ENCODE measurements at regions not wholly inside any gene's neighbourhood (a gene's known extent, or its start where the extent isn't known, plus 50 kb on each side); places are given as distances from the start of the nearest gene placed in this dataset.

DNA sequence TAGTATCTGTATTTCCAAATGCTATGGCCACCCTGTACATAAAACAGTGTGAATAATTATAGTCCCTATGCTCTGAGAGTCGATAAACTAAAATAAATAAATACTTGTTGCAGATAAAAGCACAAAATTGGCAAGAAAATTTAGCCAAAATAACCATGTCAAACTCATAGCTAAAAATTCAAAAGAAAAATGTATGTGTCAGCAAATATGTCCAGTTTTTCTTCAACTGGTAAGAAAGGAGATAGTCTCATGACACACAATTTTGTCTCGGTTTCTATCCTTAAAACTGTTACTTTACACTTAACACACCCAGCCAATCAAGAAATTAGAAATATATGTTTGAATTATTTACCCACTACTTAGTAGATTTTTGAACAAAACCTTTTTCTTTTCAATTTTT is 145.6 kb upstream of the FSCB start:
- Histone ChIP-seq H3K36me3 (ENCODE audit: insufficient read depth, insufficient read length, low read length) (no peaks in the 10 kb centered on the region), H3K4me3 (ENCODE audit: insufficient read length, low read depth) (no peak overlapping the region), H3K9me3 (ENCODE audit: insufficient read depth, low read length) (no peaks in the 10 kb centered on the region), H3K4me1 (ENCODE audit: insufficient read depth, insufficient read length) (no peaks in the 10 kb centered on the region), H3K27me3 (ENCODE audit: insufficient read depth, insufficient read length) (no peaks in the 10 kb centered on the region), H3K9ac (ENCODE audit: insufficient read length, low read depth) (no peak overlapping the region)
- DNase-seq (ENCODE audit: low read depth, low spot score), result no peak
- TF ChIP-seq SUZ12 (IDR thresholded peaks at IDR 0.05; ENCODE audit: extremely low read depth, insufficient read depth, insufficient read length), result no peak
- TF ChIP-seq YY1 (IDR thresholded peaks at IDR 0.05; ENCODE audit: insufficient read depth, insufficient read length), result no peak
- no peak for TF ChIP-seq ZNF274 (IDR thresholded peaks at IDR 0.05; ENCODE audit: low read depth, low read length)

- H3K9ac ChIP-seq (ENCODE audit: insufficient read length, low read depth), result no peak overlapping the region
- TF ChIP-seq SUZ12 (IDR thresholded peaks at IDR 0.05; ENCODE audit: extremely low read depth, insufficient read depth, insufficient read length) (no peak), ZNF274 (IDR thresholded peaks at IDR 0.05; ENCODE audit: low read depth, low read length) (no peak), YY1 (IDR thresholded peaks at IDR 0.05; ENCODE audit: insufficient read depth, insufficient read length) (no peak)
- H3K36me3 ChIP-seq (ENCODE audit: insufficient read depth, insufficient read length, low read length), result no peaks in the 10 kb centered on the region
- H3K9me3 ChIP-seq (ENCODE audit: insufficient read depth, low read length), result no peaks in the 10 kb centered on the region
- H3K4me3 ChIP-seq (ENCODE audit: insufficient read length, low read depth), result no peak overlapping the region
- no peaks in the 10 kb centered on the region for H3K27me3 ChIP-seq (ENCODE audit: insufficient read depth, insufficient read length)
- H3K4me1 ChIP-seq (ENCODE audit: insufficient read depth, insufficient read length), result no peaks in the 10 kb centered on the region
- no peak for DNase-seq (ENCODE audit: low read depth, low spot score)
Observed at GRCh38 chr14:44649061-44649460, 142.0 kb upstream of the FSCB start.

- H3K9ac ChIP-seq (ENCODE audit: insufficient read length, low read depth), result no peak overlapping the region
- DNase-seq (ENCODE audit: low read depth, low spot score), result no peak
- TF ChIP-seq YY1 (IDR thresholded peaks at IDR 0.05; ENCODE audit: insufficient read depth, insufficient read length) (no peak), SUZ12 (IDR thresholded peaks at IDR 0.05; ENCODE audit: extremely low read depth, insufficient read depth, insufficient read length) (no peak), ZNF274 (IDR thresholded peaks at IDR 0.05; ENCODE audit: low read depth, low read length) (no peak)
- no peaks in the 10 kb centered on the region for H3K27me3 ChIP-seq (ENCODE audit: insufficient read depth, insufficient read length)
- H3K9me3 ChIP-seq (ENCODE audit: insufficient read depth, low read length), result no peaks in the 10 kb centered on the region
- H3K4me1 ChIP-seq (ENCODE audit: insufficient read depth, insufficient read length), result no peaks in the 10 kb centered on the region
- no peaks in the 10 kb centered on the region for H3K36me3 ChIP-seq (ENCODE audit: insufficient read depth, insufficient read length, low read length)
- no peak overlapping the region for H3K4me3 ChIP-seq (ENCODE audit: insufficient read length, low read depth)
Observed at GRCh38 chr14:44640416-44640815, 133.3 kb upstream of the FSCB start.

DNA sequence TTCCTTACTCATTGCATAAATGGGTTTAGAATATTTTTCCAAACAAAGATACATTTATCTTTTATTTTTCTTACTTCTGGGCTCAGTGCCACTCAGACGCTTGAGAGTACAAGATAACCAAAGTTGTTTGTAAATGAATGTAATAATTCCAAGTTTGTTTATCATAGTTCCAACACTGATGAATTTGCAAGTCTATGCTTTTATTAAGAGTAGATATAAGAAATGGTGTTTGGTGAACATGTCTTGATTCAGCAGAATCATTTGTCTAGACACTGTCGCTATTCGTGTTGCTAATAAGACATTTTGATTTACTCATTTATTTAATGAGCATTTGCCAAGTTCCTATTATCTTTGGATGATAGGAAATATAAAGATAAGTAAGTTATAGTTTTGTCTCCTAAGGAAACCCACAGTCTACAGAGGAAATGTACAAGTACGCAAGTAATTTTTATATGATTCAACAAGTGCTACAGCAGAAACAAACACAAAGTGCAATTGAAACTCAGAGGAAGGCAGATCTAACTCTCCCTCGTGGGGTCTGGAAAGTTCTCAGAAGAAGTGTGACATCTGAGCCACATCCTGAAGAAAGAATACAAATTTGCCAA is 132.8 kb upstream of the FSCB start:
- Histone ChIP-seq H3K9me3 (ENCODE audit: insufficient read depth, low read length) (no peaks in the 10 kb centered on the region), H3K9ac (ENCODE audit: insufficient read length, low read depth) (no peak overlapping the region)

GRCh38 chr14:44634692-44635091 is 127.6 kb upstream of the FSCB start:
- Histone ChIP-seq H3K4me1 (ENCODE audit: insufficient read depth, insufficient read length) (no peaks in the 10 kb centered on the region), H3K9me3 (ENCODE audit: insufficient read depth, low read length) (no peaks in the 10 kb centered on the region), H3K4me3 (ENCODE audit: insufficient read length, low read depth) (no peak overlapping the region), H3K9ac (ENCODE audit: insufficient read length, low read depth) (no peak overlapping the region), H3K27me3 (ENCODE audit: insufficient read depth, insufficient read length) (no peaks in the 10 kb centered on the region), H3K36me3 (ENCODE audit: insufficient read depth, insufficient read length, low read length) (no peaks in the 10 kb centered on the region)
- no peak for DNase-seq (ENCODE audit: low read depth, low spot score)
- TF ChIP-seq YY1 (IDR thresholded peaks at IDR 0.05; ENCODE audit: insufficient read depth, insufficient read length) (no peak), ZNF274 (IDR thresholded peaks at IDR 0.05; ENCODE audit: low read depth, low read length) (no peak), SUZ12 (IDR thresholded peaks at IDR 0.05; ENCODE audit: extremely low read depth, insufficient read depth, insufficient read length) (no peak)

More for the DNA sequence above, 132.8 kb upstream of the FSCB start:
- TF ChIP-seq SUZ12 (IDR thresholded peaks at IDR 0.05; ENCODE audit: extremely low read depth, insufficient read depth, insufficient read length) (no peak), ZNF274 (IDR thresholded peaks at IDR 0.05; ENCODE audit: low read depth, low read length) (no peak), YY1 (IDR thresholded peaks at IDR 0.05; ENCODE audit: insufficient read depth, insufficient read length) (no peak)
- Histone ChIP-seq H3K4me1 (ENCODE audit: insufficient read depth, insufficient read length) (no peaks in the 10 kb centered on the region), H3K4me3 (ENCODE audit: insufficient read length, low read depth) (no peak overlapping the region), H3K36me3 (ENCODE audit: insufficient read depth, insufficient read length, low read length) (no peaks in the 10 kb centered on the region), H3K27me3 (ENCODE audit: insufficient read depth, insufficient read length) (no peaks in the 10 kb centered on the region)
- no peak for DNase-seq (ENCODE audit: low read depth, low spot score)

GRCh38 chr14:44626423-44626822 is 119.3 kb upstream of the FSCB start:
- no peaks in the 10 kb centered on the region for H3K4me1 ChIP-seq (ENCODE audit: insufficient read depth, insufficient read length)
- H3K27me3 ChIP-seq (ENCODE audit: insufficient read depth, insufficient read length), result no peaks in the 10 kb centered on the region
- no peak for DNase-seq (ENCODE audit: low read depth, low spot score)
- H3K9ac ChIP-seq (ENCODE audit: insufficient read length, low read depth), result no peak overlapping the region
- H3K4me3 ChIP-seq (ENCODE audit: insufficient read length, low read depth), result no peak overlapping the region
- no peaks in the 10 kb centered on the region for H3K9me3 ChIP-seq (ENCODE audit: insufficient read depth, low read length)
- no peaks in the 10 kb centered on the region for H3K36me3 ChIP-seq (ENCODE audit: insufficient read depth, insufficient read length, low read length)
- no peak for TF ChIP-seq SUZ12 (IDR thresholded peaks at IDR 0.05; ENCODE audit: extremely low read depth, insufficient read depth, insufficient read length)
- TF ChIP-seq ZNF274 (IDR thresholded peaks at IDR 0.05; ENCODE audit: low read depth, low read length), result no peak
- no peak for TF ChIP-seq YY1 (IDR thresholded peaks at IDR 0.05; ENCODE audit: insufficient read depth, insufficient read length)

DNA sequence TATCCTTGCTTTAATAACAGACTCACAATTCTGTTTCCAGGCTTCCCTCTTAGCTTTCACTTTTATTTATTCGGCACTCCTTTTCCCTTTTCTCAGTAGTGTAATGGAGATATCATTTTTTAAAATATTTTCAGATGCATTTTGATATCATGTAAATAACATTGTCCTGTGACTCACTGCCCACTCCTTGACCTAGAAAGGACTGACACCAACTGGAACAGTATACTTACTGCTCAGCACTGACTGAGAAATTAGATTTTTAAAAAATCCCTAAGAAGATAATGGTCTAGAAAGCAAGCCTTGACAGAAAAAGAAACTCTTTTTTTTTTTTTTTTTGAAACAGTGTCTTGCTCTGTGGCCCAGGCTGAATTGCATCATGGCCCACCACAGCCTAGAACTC is 118.0 kb upstream of the FSCB start:
- H3K4me1 ChIP-seq (ENCODE audit: insufficient read depth, insufficient read length), result no peaks in the 10 kb centered on the region
- no peak for DNase-seq (ENCODE audit: low read depth, low spot score)

More for the DNA sequence above, 118.0 kb upstream of the FSCB start:
- TF ChIP-seq SUZ12 (IDR thresholded peaks at IDR 0.05; ENCODE audit: extremely low read depth, insufficient read depth, insufficient read length), result no peak
- TF ChIP-seq YY1 (IDR thresholded peaks at IDR 0.05; ENCODE audit: insufficient read depth, insufficient read length), result no peak
- no peak for TF ChIP-seq ZNF274 (IDR thresholded peaks at IDR 0.05; ENCODE audit: low read depth, low read length)
- Histone ChIP-seq H3K27me3 (ENCODE audit: insufficient read depth, insufficient read length) (no peaks in the 10 kb centered on the region), H3K9ac (ENCODE audit: insufficient read length, low read depth) (no peak overlapping the region), H3K9me3 (ENCODE audit: insufficient read depth, low read length) (no peaks in the 10 kb centered on the region), H3K4me3 (ENCODE audit: insufficient read length, low read depth) (no peak overlapping the region), H3K36me3 (ENCODE audit: insufficient read depth, insufficient read length, low read length) (no peaks in the 10 kb centered on the region)

Data from NT2/D1 (cell line).